ENCODE measurements at regions not wholly inside any gene's neighbourhood (a gene's known extent, or its start where the extent isn't known, plus 50 kb on each side); places are given as distances from the start of the nearest gene placed in this dataset.

- peaks cover 0 to 6% (median 5%) of the 10 kb centered on the region in 3 donors for H3K9me3 Mint-ChIP-seq
- H3K36me3 Mint-ChIP-seq, result no peaks in the 10 kb centered on the region
- no peak overlapping the region for H3K27ac Mint-ChIP-seq
- no peaks in the 10 kb centered on the region for H3K27me3 Mint-ChIP-seq
- Histone ChIP-seq H3K36me3 (ENCODE audit: control insufficient read depth in 2 of 2, extremely low read depth in 1 of 2, insufficient read depth in 1 of 2, low read length in 1 of 2) (no peaks in the 10 kb centered on the region), H3K9me3 (no peaks in the 10 kb centered on the region), H3K4me1 (ENCODE audit: control insufficient read depth in 1 of 2, extremely low read depth in 1 of 2, insufficient read depth in 2 of 2, low read length in 2 of 2) (no peaks in the 10 kb centered on the region), H3K27ac (ENCODE audit: low read length) (no peak overlapping the region), H3K4me3 (ENCODE audit: control insufficient read depth in 1 of 2, extremely low read depth in 1 of 2, low read length in 1 of 2) (no peak overlapping the region), H3K27me3 (replicated peaks in 1 of 2; ENCODE audit: control insufficient read depth in 2 of 2, extremely low read depth in 1 of 2, insufficient read depth in 2 of 2, low read length in 1 of 2) (no peaks in the 10 kb centered on the region)
- ChIA-PET CTCF (no interaction called here), POLR2A (no interaction called here)
- H3K4me3 Mint-ChIP-seq, result no peak overlapping the region
- H3K4me1 Mint-ChIP-seq, result no peaks in the 10 kb centered on the region
- DNase-seq (no peak), ATAC-seq (replicated peaks in 1 of 4) (no peak)
- no CpG with 5 or more reads among the region's 1 CpG for WGBS (ENCODE audit: insufficient coverage)
Observed at GRCh38 chr21:16438761-16439160, 709.0 kb downstream of the USP25 start.

GRCh38 chr21:16441789-16442188 lies 712.0 kb downstream of the USP25 start:
- WGBS (ENCODE audit: insufficient coverage), result no CpG with 5 or more reads among the region's 1 CpG
- ATAC-seq (replicated peaks in 1 of 4) (no peak), DNase-seq (no peak)
- ChIA-PET CTCF (no interaction called here), POLR2A (no interaction called here)
- H3K27ac ChIP-seq (ENCODE audit: low read length), result no peak overlapping the region
- Mint-ChIP-seq H3K36me3 (no peaks in the 10 kb centered on the region), H3K27ac (no peak overlapping the region), H3K4me3 (no peak overlapping the region), H3K4me1 (no peaks in the 10 kb centered on the region), H3K9me3 (peaks cover 0 to 2% (median 0%) of the 10 kb centered on the region in 3 donors), H3K27me3 (no peaks in the 10 kb centered on the region)
- H3K36me3 ChIP-seq (ENCODE audit: control insufficient read depth in 2 of 2, extremely low read depth in 1 of 2, insufficient read depth in 1 of 2, low read length in 1 of 2), result no peaks in the 10 kb centered on the region
- H3K9me3 ChIP-seq, result no peaks in the 10 kb centered on the region
- no peaks in the 10 kb centered on the region for H3K27me3 ChIP-seq (replicated peaks in 1 of 2; ENCODE audit: control insufficient read depth in 2 of 2, extremely low read depth in 1 of 2, insufficient read depth in 2 of 2, low read length in 1 of 2)
- no peaks in the 10 kb centered on the region for H3K4me1 ChIP-seq (ENCODE audit: control insufficient read depth in 1 of 2, extremely low read depth in 1 of 2, insufficient read depth in 2 of 2, low read length in 2 of 2)
- H3K4me3 ChIP-seq (ENCODE audit: control insufficient read depth in 1 of 2, extremely low read depth in 1 of 2, low read length in 1 of 2), result no peak overlapping the region

- no peaks in the 10 kb centered on the region for H3K4me1 ChIP-seq (ENCODE audit: control insufficient read depth in 1 of 2, extremely low read depth in 1 of 2, insufficient read depth in 2 of 2, low read length in 2 of 2)
- H3K4me1 Mint-ChIP-seq, result no peaks in the 10 kb centered on the region
- peaks cover 0 to 10% (median 0%) of the 10 kb centered on the region in 3 donors for H3K9me3 Mint-ChIP-seq
- H3K36me3 Mint-ChIP-seq, result no peaks in the 10 kb centered on the region
- ChIA-PET POLR2A (interaction anchor here in 1 of 2 donors (0.6 to 1.1 kb wide), 2 partner anchors 23 to 40 kb away, joined by 3 to 4 read pairs; no protein-coding TSS in a partner anchor), CTCF (no interaction called here)
- H3K27me3 ChIP-seq (replicated peaks in 1 of 2; ENCODE audit: control insufficient read depth in 2 of 2, extremely low read depth in 1 of 2, insufficient read depth in 2 of 2, low read length in 1 of 2), result no peaks in the 10 kb centered on the region
- no peaks in the 10 kb centered on the region for H3K9me3 ChIP-seq
- no peak overlapping the region for H3K4me3 ChIP-seq (ENCODE audit: control insufficient read depth in 1 of 2, extremely low read depth in 1 of 2, low read length in 1 of 2)
- no peak overlapping the region for H3K4me3 Mint-ChIP-seq
- DNase-seq (no peak), ATAC-seq (replicated peaks in 1 of 4) (no peak)
- H3K27ac ChIP-seq (ENCODE audit: low read length), result no peak overlapping the region
- H3K27ac Mint-ChIP-seq, result no peak overlapping the region
- no peaks in the 10 kb centered on the region for H3K27me3 Mint-ChIP-seq
- no peaks in the 10 kb centered on the region for H3K36me3 ChIP-seq (ENCODE audit: control insufficient read depth in 2 of 2, extremely low read depth in 1 of 2, insufficient read depth in 1 of 2, low read length in 1 of 2)
Observed at GRCh38 chr21:16454399-16454798, 724.6 kb downstream of the USP25 start.

- H3K4me3 ChIP-seq (ENCODE audit: control insufficient read depth in 1 of 2, extremely low read depth in 1 of 2, low read length in 1 of 2), result no peak overlapping the region
- H3K4me1 ChIP-seq (ENCODE audit: control insufficient read depth in 1 of 2, extremely low read depth in 1 of 2, insufficient read depth in 2 of 2, low read length in 2 of 2), result no peaks in the 10 kb centered on the region
- Mint-ChIP-seq H3K4me1 (no peaks in the 10 kb centered on the region), H3K36me3 (no peaks in the 10 kb centered on the region), H3K27me3 (no peaks in the 10 kb centered on the region), H3K27ac (no peak overlapping the region), H3K9me3 (peaks cover 0 to 15% (median 0%) of the 10 kb centered on the region in 3 donors), H3K4me3 (no peak overlapping the region)
- no peak for DNase-seq
- H3K27me3 ChIP-seq (replicated peaks in 1 of 2; ENCODE audit: control insufficient read depth in 2 of 2, extremely low read depth in 1 of 2, insufficient read depth in 2 of 2, low read length in 1 of 2), result no peaks in the 10 kb centered on the region
- CTCF ChIA-PET, result no interaction called here
- H3K36me3 ChIP-seq (ENCODE audit: control insufficient read depth in 2 of 2, extremely low read depth in 1 of 2, insufficient read depth in 1 of 2, low read length in 1 of 2), result no peaks in the 10 kb centered on the region
- H3K27ac ChIP-seq (ENCODE audit: low read length), result no peak overlapping the region
- POLR2A ChIA-PET, result interaction anchor here in 1 of 2 donors (1.1 kb wide), 1 partner anchor 22 kb away, joined by 3 read pairs; no protein-coding TSS in a partner anchor
- H3K9me3 ChIP-seq, result no peaks in the 10 kb centered on the region
- 100% methylated on average over 1 of the region's 2 CpGs for WGBS (ENCODE audit: insufficient coverage)
- no peak for ATAC-seq (replicated peaks in 1 of 4)
Observed at GRCh38 chr21:16455526-16455925, 725.7 kb downstream of the USP25 start.

GRCh38 chr21:16455978-16456377 lies 726.2 kb downstream of the USP25 start:
- H3K4me3 Mint-ChIP-seq, result no peak overlapping the region
- ChIA-PET POLR2A (no interaction called here), CTCF (no interaction called here)
- Histone ChIP-seq H3K9me3 (no peaks in the 10 kb centered on the region), H3K27me3 (replicated peaks in 1 of 2; ENCODE audit: control insufficient read depth in 2 of 2, extremely low read depth in 1 of 2, insufficient read depth in 2 of 2, low read length in 1 of 2) (no peaks in the 10 kb centered on the region), H3K4me1 (ENCODE audit: control insufficient read depth in 1 of 2, extremely low read depth in 1 of 2, insufficient read depth in 2 of 2, low read length in 2 of 2) (no peaks in the 10 kb centered on the region), H3K27ac (ENCODE audit: low read length) (no peak overlapping the region), H3K36me3 (ENCODE audit: control insufficient read depth in 2 of 2, extremely low read depth in 1 of 2, insufficient read depth in 1 of 2, low read length in 1 of 2) (no peaks in the 10 kb centered on the region), H3K4me3 (ENCODE audit: control insufficient read depth in 1 of 2, extremely low read depth in 1 of 2, low read length in 1 of 2) (no peak overlapping the region)
- H3K4me1 Mint-ChIP-seq, result no peaks in the 10 kb centered on the region
- peaks cover 0 to 15% (median under 1%) of the 10 kb centered on the region in 3 donors for H3K9me3 Mint-ChIP-seq
- no peaks in the 10 kb centered on the region for H3K27me3 Mint-ChIP-seq
- no peaks in the 10 kb centered on the region for H3K36me3 Mint-ChIP-seq
- no peak for DNase-seq
- WGBS (ENCODE audit: insufficient coverage), result 83% methylated on average over 1 of the region's 5 CpGs
- H3K27ac Mint-ChIP-seq, result no peak overlapping the region
- no peak for ATAC-seq (replicated peaks in 1 of 4)

GRCh38 chr21:16457498-16457897 lies 727.7 kb downstream of the USP25 start:
- 54% methylated on average over 2 of the region's 5 CpGs for WGBS (ENCODE audit: insufficient coverage)
- Histone ChIP-seq H3K9me3 (no peaks in the 10 kb centered on the region), H3K4me3 (ENCODE audit: control insufficient read depth in 1 of 2, extremely low read depth in 1 of 2, low read length in 1 of 2) (no peak overlapping the region), H3K4me1 (ENCODE audit: control insufficient read depth in 1 of 2, extremely low read depth in 1 of 2, insufficient read depth in 2 of 2, low read length in 2 of 2) (no peaks in the 10 kb centered on the region), H3K36me3 (ENCODE audit: control insufficient read depth in 2 of 2, extremely low read depth in 1 of 2, insufficient read depth in 1 of 2, low read length in 1 of 2) (no peaks in the 10 kb centered on the region), H3K27ac (ENCODE audit: low read length) (no peak overlapping the region), H3K27me3 (replicated peaks in 1 of 2; ENCODE audit: control insufficient read depth in 2 of 2, extremely low read depth in 1 of 2, insufficient read depth in 2 of 2, low read length in 1 of 2) (no peaks in the 10 kb centered on the region)
- Mint-ChIP-seq H3K36me3 (no peaks in the 10 kb centered on the region), H3K27ac (no peak overlapping the region), H3K4me1 (no peaks in the 10 kb centered on the region), H3K4me3 (no peak overlapping the region), H3K27me3 (no peaks in the 10 kb centered on the region), H3K9me3 (peaks cover 0 to 15% (median 3%) of the 10 kb centered on the region in 3 donors)
- DNase-seq (no peak), ATAC-seq (replicated peaks in 1 of 4) (no peak)
- ChIA-PET CTCF (no interaction called here), POLR2A (no interaction called here)

- Mint-ChIP-seq H3K9me3 (peaks cover 0 to 22% (median 3%) of the 10 kb centered on the region in 3 donors), H3K4me3 (no peak overlapping the region), H3K4me1 (no peaks in the 10 kb centered on the region), H3K27me3 (no peaks in the 10 kb centered on the region), H3K27ac (no peak overlapping the region), H3K36me3 (no peaks in the 10 kb centered on the region)
- 100% methylated on average over 1 of the region's 2 CpGs for WGBS (ENCODE audit: insufficient coverage)
- CTCF ChIA-PET, result no interaction called here
- no peaks in the 10 kb centered on the region for H3K36me3 ChIP-seq (ENCODE audit: control insufficient read depth in 2 of 2, extremely low read depth in 1 of 2, insufficient read depth in 1 of 2, low read length in 1 of 2)
- POLR2A ChIA-PET, result no interaction called here
- no peaks in the 10 kb centered on the region for H3K27me3 ChIP-seq (replicated peaks in 1 of 2; ENCODE audit: control insufficient read depth in 2 of 2, extremely low read depth in 1 of 2, insufficient read depth in 2 of 2, low read length in 1 of 2)
- ATAC-seq (replicated peaks in 1 of 4), result no peak
- no peak for DNase-seq
- H3K4me1 ChIP-seq (ENCODE audit: control insufficient read depth in 1 of 2, extremely low read depth in 1 of 2, insufficient read depth in 2 of 2, low read length in 2 of 2), result no peaks in the 10 kb centered on the region
- H3K9me3 ChIP-seq, result no peaks in the 10 kb centered on the region
- H3K27ac ChIP-seq (ENCODE audit: low read length), result no peak overlapping the region
- H3K4me3 ChIP-seq (ENCODE audit: control insufficient read depth in 1 of 2, extremely low read depth in 1 of 2, low read length in 1 of 2), result no peak overlapping the region
Observed at GRCh38 chr21:16460936-16461335, 731.2 kb downstream of the USP25 start.

Measured in T-cell (primary cell).